ENCODE measurements at regions not wholly inside any gene's neighbourhood (a gene's known extent, or its start where the extent isn't known, plus 50 kb on each side); places are given as distances from the start of the nearest gene placed in this dataset.

DNA sequence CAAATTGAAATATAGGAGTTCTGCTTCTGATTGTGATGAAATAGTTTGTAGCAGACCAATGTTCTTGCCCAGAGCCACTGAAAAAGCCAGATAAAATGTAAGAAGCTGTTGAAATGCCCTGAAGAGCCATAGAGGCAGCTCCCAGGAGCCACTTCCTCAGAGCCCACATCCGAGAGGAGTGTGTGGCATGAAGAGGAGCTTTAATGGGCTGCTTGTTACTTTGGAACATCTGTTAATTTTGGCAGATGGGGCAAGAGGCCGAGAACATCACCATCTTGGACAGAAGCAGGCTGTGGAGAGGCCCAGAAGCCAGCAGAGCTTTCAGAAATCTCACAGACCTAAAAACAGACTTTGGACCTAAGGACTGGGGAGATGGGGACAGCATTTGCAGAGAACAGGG, 370.8 kb downstream of the GADD45G start:
- TF ChIP-seq, protein P1, sequence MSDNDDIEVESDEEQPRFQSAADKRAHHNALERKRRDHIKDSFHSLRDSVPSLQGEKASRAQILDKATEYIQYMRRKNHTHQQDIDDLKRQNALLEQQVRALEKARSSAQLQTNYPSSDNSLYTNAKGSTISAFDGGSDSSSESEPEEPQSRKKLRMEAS (IDR thresholded peaks at IDR 0.05; ENCODE audit: low read depth, low read length) = no peak
- TF ChIP-seq, protein P2, sequence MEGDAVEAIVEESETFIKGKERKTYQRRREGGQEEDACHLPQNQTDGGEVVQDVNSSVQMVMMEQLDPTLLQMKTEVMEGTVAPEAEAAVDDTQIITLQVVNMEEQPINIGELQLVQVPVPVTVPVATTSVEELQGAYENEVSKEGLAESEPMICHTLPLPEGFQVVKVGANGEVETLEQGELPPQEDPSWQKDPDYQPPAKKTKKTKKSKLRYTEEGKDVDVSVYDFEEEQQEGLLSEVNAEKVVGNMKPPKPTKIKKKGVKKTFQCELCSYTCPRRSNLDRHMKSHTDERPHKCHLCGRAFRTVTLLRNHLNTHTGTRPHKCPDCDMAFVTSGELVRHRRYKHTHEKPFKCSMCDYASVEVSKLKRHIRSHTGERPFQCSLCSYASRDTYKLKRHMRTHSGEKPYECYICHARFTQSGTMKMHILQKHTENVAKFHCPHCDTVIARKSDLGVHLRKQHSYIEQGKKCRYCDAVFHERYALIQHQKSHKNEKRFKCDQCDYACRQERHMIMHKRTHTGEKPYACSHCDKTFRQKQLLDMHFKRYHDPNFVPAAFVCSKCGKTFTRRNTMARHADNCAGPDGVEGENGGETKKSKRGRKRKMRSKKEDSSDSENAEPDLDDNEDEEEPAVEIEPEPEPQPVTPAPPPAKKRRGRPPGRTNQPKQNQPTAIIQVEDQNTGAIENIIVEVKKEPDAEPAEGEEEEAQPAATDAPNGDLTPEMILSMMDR (IDR thresholded peaks at IDR 0.05; ENCODE audit: low read depth, low read length) = no peak
